ENCODE measurements at regions not wholly inside any gene's neighbourhood (a gene's known extent, or its start where the extent isn't known, plus 50 kb on each side); places are given as distances from the start of the nearest gene placed in this dataset.

DNA sequence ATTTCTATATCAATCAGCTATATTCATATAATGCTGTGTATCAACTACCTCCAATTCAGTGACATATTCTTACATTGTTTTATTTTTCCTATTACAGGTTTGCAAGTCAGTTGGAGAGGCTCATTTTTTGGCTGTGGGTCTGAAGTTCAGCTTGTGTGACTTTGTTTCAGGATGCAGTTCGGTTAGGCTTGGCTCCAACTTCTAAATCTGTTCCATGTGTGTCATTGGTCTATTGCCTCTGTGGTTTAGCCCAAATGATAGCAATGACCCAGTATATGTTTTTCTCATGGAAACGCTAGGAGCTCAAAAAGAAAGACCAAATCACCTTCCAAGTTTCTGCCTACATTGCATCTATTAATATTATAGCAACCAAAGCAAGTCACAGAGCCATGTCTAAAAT, 848.6 kb upstream of the LRFN5 start:
- no peak overlapping the region for H3K27ac ChIP-seq
- TF ChIP-seq, protein P1, sequence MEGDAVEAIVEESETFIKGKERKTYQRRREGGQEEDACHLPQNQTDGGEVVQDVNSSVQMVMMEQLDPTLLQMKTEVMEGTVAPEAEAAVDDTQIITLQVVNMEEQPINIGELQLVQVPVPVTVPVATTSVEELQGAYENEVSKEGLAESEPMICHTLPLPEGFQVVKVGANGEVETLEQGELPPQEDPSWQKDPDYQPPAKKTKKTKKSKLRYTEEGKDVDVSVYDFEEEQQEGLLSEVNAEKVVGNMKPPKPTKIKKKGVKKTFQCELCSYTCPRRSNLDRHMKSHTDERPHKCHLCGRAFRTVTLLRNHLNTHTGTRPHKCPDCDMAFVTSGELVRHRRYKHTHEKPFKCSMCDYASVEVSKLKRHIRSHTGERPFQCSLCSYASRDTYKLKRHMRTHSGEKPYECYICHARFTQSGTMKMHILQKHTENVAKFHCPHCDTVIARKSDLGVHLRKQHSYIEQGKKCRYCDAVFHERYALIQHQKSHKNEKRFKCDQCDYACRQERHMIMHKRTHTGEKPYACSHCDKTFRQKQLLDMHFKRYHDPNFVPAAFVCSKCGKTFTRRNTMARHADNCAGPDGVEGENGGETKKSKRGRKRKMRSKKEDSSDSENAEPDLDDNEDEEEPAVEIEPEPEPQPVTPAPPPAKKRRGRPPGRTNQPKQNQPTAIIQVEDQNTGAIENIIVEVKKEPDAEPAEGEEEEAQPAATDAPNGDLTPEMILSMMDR (conservative IDR thresholded peaks at IDR 0.05): no peak

DNA sequence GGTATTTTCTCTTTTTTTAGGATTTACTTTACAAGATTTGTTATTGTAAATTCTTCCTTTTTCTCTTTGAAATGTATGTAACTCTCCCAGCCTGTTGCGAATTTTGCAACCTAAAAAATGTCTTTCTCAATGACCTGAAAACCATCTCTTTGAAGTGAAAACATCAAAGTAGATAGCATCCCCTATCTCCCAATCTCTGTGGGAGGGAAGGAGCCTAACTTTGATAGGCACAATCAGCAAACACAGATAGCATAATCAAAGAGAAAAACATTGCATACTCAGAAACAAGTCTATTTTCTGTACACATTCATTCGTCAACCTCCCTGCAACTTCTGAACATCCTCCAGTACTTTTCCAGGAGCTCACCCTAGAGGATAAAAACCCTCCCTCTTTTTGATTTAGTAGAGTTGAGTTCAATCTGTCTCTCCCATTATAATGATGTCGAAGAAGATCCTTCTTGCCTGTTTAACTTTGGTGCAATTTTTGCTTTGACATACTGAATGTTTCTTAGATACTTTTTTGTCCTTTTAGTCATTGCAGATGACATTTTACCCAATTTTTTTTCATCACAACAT, 849.2 kb upstream of the LRFN5 start:
- H3K27ac ChIP-seq: no peak overlapping the region
- TF ChIP-seq, protein P1 (conservative IDR thresholded peaks at IDR 0.05): no peak

DNA sequence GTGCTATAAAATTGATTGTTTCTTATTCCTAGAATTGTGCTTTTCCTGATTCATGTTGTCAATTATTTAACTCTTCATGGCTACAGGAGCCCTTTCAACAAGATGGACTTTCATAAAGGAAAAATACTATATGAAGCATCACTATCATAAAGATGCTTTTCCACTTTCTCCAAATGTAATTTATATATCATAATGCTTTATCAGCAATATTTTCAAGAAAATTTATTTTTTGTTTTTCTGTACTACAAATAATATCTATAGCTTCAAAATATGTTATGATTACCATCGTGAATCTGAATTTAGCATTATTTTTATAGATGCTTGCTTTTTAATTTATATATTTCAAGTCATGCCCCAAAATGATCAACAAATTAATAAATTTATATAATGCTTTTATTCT, 873.5 kb upstream of the LRFN5 start:
- TF ChIP-seq, protein P1 (conservative IDR thresholded peaks at IDR 0.05): no peak
- no peak overlapping the region for H3K27ac ChIP-seq

DNA sequence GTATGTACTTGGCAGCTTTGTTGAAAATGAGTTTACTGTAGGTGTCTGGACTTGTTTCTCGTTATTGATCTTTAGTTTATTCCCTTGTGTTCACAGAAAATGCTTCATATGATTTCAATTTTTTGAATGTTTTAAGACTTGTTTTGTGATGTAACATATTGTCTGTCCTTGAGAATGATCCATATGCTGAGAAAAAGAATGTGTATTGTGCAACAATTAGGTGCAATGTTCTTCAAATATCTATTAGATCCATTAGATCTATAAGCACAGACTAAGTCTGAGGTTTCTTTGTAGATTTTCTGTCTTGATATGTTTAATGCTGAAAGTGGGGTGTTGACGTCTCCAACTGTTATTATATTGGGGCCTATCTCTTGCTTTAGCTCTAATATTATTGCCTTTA, 879.6 kb upstream of the LRFN5 start:
- no peak overlapping the region for H3K27ac ChIP-seq
- TF ChIP-seq, protein P1 (conservative IDR thresholded peaks at IDR 0.05): no peak

DNA sequence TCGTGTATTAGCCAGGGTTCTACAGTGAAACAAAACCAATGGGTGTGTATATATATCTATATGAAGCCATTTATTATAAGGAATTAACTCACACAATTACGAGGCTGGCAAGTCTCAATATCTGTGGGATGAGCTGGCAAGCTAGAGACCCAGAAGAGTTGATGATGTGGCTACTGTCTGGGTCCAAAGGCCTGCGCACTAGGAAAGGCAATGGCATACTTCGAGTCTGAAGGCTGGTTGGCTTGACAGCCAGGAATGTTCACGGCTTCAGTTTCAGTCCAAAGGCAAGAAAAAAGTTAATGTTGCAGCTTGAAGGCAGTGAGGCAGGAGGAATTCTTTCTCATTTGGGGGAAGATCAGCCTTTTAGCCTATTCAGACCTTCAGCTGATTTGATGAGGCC, 893.3 kb upstream of the LRFN5 start:
- no peak overlapping the region for H3K27ac ChIP-seq
- TF ChIP-seq, protein P1 (conservative IDR thresholded peaks at IDR 0.05): no peak

DNA sequence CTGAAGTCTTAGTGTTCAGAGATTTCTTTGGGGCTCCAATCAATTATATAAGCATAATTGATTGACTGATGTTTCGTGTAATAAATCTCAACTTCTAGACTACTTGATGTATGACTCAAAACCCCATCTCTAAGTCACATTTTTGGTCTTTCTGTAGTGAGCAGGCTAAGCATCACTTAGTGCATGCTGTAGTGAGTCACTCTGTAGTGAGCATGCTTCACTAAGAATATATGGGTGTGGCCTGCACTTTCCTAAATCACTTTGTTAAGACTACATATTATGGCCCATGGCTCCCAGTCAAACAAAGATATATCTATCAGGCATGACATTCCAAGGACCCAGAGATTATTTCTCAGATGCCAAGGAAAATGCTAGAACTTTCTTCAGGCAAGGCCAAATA, 909.4 kb upstream of the LRFN5 start:
- TF ChIP-seq, protein P1 (conservative IDR thresholded peaks at IDR 0.05): no peak
- no peak overlapping the region for H3K27ac ChIP-seq

DNA sequence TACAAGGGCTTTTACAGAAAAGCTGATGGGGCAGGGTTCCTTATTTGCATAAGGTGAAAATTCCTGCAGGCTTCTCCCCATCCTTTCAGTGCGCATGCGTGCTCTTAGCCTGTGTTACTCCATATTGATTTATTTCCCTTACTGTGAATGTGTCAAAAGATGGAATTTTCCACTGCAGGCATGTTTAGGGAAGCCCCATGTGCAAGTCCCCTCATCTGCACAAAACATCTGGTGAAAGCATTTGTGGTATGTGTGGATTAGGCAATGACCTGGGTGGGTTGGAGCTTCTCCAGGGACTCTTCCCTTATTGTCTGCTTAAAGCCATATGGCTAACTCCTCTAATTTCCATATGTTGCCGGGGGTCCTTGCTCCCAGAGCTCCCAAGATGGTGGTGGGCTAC, 912.7 kb upstream of the LRFN5 start:
- TF ChIP-seq, protein P1 (conservative IDR thresholded peaks at IDR 0.05): no peak
- no peak overlapping the region for H3K27ac ChIP-seq

Data from VCaP (cell line).